GM19468 (cell line): ENCODE measurements at regions not wholly inside any gene's neighbourhood (a gene's known extent, or its start where the extent isn't known, plus 50 kb on each side); places are given as distances from the start of the nearest gene placed in this dataset.

ENCODE experiments used
- ATAC-seq: cut with Tn5 transposase; IDR thresholded peaks from one replicate; pipeline ENCODE4 v1.9.1; 2021; ENCODE audit warnings: mild to moderate bottlenecking, moderate library complexity, moderate number of reproducible peaks; ENCODE audit not compliant: unreplicated experiment; ENCODE audit errors: extremely low read depth

- ATAC-seq = no peak
Measured at GRCh38 chr14:98385851-98386250, 886.1 kb downstream of the BCL11B start.

GRCh38 chr14:98391061-98391460 is 880.9 kb downstream of the BCL11B start:
- ATAC-seq = no peak

DNA sequence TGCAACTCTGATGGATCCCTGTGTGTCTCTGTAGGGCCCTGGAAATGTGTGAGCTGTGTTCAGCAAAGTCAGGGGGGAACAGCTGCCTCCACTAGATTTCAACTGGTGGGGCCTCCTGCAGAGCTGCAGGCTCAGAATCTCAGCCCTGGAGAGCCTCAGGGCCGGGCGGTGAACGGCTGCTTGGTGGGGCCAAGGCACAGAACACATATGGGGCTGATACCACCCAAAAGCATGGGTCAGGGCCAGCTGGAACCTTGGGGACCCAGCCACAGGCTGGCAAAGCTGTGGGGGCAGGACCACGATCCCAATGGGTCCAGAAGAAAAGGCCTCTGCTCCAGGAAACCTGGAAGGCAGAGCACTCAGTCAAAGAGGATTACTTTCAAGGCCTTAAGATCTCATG is 878.5 kb downstream of the BCL11B start:
- no peak for ATAC-seq

GRCh38 chr14:98404811-98405210 is 867.2 kb downstream of the BCL11B start:
- ATAC-seq = no peak

- no peak for ATAC-seq
Measured at GRCh38 chr14:98408024-98408555, 863.9 kb downstream of the BCL11B start.

DNA sequence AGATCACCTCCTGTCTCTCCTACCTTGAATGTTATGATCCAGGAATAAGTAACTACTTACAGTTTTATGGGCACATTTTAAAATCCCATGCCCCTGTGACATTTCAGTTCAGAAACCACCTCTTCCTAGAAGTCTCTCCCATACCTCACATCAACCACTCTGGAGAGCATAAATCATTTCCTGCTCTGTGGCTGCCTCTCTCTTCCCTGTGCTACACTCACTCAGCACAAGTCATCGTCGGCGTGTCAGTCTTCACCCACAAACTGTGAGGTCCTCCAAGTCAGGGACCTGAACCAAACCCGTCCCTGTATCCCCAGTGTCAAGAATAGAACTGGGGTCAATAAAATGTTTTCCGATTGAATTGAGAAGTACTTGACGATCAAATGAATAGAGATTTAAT is 863.3 kb downstream of the BCL11B start:
- ATAC-seq = no peak

DNA sequence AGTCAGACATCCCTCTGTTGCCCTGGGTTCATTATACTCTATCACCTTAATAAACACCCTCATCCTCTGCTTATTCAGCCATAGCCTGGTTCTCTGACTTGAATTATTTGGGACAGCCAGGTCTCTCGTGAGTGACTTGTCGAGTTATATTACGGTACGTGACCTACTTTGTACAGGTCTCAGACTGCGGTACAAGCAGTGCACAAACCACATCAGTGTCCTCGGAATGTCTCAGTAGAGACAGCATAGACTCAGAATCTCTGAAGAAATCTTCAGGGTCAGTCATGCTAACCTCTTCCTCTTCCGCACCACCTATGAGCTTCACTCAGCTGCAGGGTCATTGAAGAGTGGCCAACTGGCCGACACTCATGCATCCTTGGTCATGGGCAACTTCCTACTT is 860.8 kb downstream of the BCL11B start:
- no peak for ATAC-seq

DNA sequence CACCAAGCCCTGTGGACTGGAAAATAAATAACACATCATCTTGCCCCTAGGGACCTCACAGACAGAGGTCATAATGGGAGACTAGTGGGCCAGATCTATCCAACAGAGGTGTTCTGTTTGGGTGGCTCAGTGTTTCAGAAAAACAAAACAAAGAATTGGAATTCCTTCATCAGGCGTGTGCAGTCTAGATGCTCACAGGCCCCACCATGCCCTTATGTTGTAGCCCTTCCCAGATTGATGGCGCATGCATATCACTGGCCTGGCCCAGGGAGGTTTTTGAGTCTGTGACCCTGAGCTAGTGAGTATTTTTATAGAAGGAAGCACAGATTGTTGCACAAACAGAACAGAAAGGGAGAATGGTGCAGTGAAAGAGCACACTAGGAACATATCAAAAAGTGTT is 859.6 kb downstream of the BCL11B start:
- no peak for ATAC-seq

GRCh38 chr14:98415766-98416165 is 856.2 kb downstream of the BCL11B start:
- no peak for ATAC-seq

DNA sequence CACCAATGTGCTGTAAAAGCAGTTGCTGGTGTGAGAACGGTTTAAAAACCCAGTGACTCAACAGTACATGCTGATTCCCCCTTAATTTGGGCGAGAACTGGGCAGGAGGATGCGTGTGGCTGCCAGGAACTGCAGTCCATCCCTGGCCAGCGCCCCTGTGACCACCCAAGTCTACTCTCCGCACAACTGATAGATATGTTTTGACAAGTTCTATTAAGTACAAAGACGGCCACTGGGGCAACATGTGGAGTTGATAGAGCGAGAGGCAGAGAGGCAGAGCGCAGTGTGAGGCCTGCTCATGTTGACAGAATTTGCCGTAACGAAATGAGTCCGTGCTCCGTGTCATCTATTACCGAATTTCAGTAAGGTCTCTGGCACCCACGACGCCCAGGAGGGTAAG is 855.0 kb downstream of the BCL11B start:
- ATAC-seq = no peak

- ATAC-seq = no peak
Measured at GRCh38 chr14:98428483-98428994, 843.5 kb downstream of the BCL11B start.

- ATAC-seq = no peak
Measured at GRCh38 chr14:98433436-98433835, 838.6 kb downstream of the BCL11B start.

GRCh38 chr14:98437113-98437512 is 834.9 kb downstream of the BCL11B start:
- no peak for ATAC-seq

DNA sequence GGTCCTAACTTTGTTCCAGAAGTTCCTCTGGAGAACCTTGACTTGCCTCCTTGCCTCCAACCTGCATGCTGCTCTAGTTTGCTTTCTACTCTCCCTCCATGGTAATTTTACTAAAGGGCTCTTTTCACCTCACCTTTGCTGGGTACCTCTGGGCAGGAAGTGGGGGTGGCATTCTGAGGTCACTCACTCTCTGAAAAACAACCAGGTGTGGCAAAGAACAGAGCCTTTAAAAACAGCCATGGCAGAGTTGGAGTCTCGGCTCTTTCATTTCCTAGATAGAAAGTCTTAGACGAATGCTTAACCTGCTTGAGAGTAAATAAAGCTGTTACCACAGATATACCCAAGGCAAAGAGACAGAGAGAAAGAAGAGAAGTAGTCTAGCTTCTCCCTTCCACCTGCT is 827.9 kb downstream of the BCL11B start:
- no peak for ATAC-seq

- ATAC-seq = no peak
Measured at GRCh38 chr14:98445718-98446117, 826.3 kb downstream of the BCL11B start.

DNA sequence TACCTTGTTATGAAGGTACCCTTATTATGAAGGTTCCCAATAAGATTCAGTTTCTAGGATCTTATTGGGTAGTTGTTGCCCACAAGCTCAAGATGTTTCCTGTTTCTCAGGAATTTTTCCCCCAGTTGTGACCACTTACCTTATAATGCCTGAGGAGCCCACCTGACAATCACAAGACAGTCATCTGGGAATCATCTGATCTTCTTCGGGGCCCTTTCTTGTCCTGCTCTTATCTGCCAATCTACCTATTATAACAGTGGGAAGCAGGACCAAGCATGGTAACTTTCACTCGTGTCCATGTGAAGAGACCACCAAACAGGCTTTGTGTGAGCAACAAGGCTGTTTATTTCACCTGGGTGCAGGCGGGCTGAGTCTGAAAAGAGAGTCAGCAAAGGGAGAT is 825.5 kb downstream of the BCL11B start:
- no peak for ATAC-seq

DNA sequence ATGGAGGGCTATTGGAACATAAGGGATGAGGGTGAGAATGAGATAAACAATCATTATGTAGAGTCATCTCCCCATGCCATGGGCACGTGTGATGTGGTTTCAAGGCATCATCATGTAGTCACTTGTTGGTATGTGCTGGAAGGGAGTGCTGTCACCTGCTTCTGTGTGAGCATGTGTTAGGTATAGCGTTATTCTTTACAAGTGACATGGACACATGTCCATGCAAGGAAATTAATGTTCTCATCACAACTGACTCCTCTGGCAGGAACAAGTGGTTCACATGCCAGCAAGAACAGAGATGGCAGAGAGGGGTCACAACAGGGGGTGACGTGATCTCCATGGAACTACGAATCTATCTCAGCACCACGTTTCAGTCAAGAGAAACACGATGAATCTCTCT is 815.8 kb downstream of the BCL11B start:
- no peak for ATAC-seq

DNA sequence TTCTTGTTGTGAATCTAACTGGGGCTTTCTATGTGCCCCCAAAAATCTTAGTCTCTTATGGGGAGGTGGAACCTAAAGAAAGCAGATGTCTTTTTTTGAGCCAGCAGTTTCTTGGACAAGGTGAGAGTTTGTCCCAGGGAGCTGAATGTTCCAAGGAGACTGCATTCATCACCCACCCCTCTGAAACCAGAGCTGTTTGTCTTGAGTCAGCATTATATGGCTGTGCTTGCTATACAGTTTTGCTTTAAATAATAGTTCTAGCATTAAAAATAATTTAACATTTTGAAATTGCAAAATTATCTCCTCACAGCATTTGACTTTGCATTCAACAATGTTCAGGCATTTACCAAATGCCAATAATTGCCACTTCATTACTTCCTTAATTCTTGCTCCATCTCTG is 813.3 kb downstream of the BCL11B start:
- ATAC-seq = no peak

DNA sequence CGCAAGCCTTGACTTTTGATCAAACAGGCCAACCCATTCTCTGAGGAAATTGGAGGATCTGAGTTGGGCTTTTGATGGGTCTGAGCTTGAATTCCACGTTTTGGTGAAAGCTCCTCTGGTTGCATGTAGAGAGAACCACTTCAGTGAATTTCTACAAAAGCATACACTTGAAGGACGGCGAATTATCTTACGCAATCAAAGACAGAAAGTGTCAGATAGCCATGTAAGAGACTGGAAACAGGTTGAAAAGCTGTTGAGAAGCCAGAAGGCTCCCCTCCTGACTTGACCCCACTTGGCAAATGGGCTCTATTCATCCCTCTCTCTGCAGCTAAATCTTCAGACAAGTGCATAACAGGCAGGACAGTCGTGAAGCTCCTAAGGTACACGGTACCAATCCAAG is 809.1 kb downstream of the BCL11B start:
- no peak for ATAC-seq

- ATAC-seq = no peak
Measured at GRCh38 chr14:98466807-98467206, 805.2 kb downstream of the BCL11B start.

DNA sequence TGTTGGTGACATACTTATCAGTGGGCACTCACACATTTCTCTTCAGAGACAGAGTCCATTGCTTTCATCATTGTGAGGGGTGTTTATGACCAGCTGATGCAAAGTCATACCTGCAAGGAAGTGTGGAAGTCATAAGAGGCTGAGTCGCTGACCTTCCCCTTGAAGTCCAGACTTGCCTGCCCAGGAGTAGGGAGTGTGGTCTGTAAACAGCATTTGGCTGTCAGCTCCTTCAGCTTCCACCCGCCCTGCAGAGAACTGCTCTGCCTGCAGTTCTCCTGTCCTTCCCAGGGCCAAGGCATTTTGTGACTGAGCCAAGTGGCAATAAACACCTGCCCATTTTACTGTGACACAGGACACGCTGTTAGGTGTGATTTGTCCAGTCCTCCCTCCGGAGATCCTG is 801.3 kb downstream of the BCL11B start:
- ATAC-seq = no peak

- no peak for ATAC-seq
Measured at GRCh38 chr14:98474900-98475299, 797.1 kb downstream of the BCL11B start.

GRCh38 chr14:98477935-98478334 is 794.1 kb downstream of the BCL11B start:
- no peak for ATAC-seq
